ENCODE measurements at regions not wholly inside any gene's neighbourhood (a gene's known extent, or its start where the extent isn't known, plus 50 kb on each side); places are given as distances from the start of the nearest gene placed in this dataset.

DNA sequence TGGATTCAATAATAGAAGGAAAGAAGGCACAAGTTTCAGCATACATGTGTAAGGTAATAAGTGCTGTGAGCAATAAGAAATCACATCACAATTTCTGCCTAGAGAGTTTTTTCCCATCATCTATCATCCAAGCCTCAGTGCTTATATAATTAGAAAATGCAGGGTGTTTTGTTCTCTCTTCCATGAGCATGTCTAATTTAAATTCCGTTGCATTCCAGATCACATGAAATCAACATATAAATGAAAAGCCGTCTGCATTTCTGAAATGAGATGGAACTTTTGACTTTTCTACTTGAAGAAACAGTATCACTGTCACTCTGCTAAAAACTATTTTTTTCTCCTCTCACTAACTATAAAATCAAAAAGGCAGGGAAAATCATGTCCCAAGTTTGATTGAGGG is 74.5 kb upstream of the CD2AP start (continued):
- TF ChIP-seq SREBF2 (IDR thresholded peaks at IDR 0.05; ENCODE audit: low read length): no peak

GRCh38 chr6:47403801-47404200 is 73.8 kb upstream of the CD2AP start:
- in situ Hi-C loops (cut with MboI): no loop called here
- H3K9me3 ChIP-seq (replicated peaks; ENCODE audit: control insufficient read depth, insufficient read depth, low read length): no peaks in the 10 kb centered on the region
- no peak for FAIRE-seq
- POLR2A ChIA-PET: no interaction called here
- CTCF ChIA-PET: interaction anchor here (0.7 to 1.3 kb wide), 3 partner anchors 9 to 377 kb away, joined by 3 to 5 read pairs (median 3); no protein-coding TSS in a partner anchor
- H2AFZ ChIP-seq (ENCODE audit: control insufficient read depth, low read depth, low read length): no peak overlapping the region
- H3K4me1 ChIP-seq (ENCODE audit: control insufficient read depth, insufficient read depth, low read length): no peaks in the 10 kb centered on the region
- 0% methylated on average over 2 of the region's 2 CpGs for WGBS (ENCODE audit: insufficient coverage, insufficient replicate concordance, low lambda C conversion rate, missing lambda C conversion rate)
- no peak for TF ChIP-seq SMC3 (IDR thresholded peaks at IDR 0.05; ENCODE audit: borderline replicate concordance, low read length)
- TF ChIP-seq ZNF217 (IDR thresholded peaks at IDR 0.05): no peak
- TF ChIP-seq, protein P1, sequence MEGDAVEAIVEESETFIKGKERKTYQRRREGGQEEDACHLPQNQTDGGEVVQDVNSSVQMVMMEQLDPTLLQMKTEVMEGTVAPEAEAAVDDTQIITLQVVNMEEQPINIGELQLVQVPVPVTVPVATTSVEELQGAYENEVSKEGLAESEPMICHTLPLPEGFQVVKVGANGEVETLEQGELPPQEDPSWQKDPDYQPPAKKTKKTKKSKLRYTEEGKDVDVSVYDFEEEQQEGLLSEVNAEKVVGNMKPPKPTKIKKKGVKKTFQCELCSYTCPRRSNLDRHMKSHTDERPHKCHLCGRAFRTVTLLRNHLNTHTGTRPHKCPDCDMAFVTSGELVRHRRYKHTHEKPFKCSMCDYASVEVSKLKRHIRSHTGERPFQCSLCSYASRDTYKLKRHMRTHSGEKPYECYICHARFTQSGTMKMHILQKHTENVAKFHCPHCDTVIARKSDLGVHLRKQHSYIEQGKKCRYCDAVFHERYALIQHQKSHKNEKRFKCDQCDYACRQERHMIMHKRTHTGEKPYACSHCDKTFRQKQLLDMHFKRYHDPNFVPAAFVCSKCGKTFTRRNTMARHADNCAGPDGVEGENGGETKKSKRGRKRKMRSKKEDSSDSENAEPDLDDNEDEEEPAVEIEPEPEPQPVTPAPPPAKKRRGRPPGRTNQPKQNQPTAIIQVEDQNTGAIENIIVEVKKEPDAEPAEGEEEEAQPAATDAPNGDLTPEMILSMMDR (IDR thresholded peaks at IDR 0.05 in 2 of 3, conservative IDR thresholded peaks at IDR 0.05 in 1 of 3; ENCODE audit: control insufficient read depth in 2 of 3, extremely low read depth in 1 of 3, insufficient read depth in 1 of 3, low read depth in 3 of 3, low read length in 3 of 3): no peak
- no peak for TF ChIP-seq NRF1 (conservative IDR thresholded peaks at IDR 0.05; ENCODE audit: low read depth, low read length)
- no peak for TF ChIP-seq SKIL (IDR thresholded peaks at IDR 0.05; ENCODE audit: low read depth, poor library complexity, severe bottlenecking)
- no peak for TF ChIP-seq RB1 (IDR thresholded peaks at IDR 0.05; ENCODE audit: borderline replicate concordance)
- no peak for TF ChIP-seq POLR2AphosphoS2 (IDR thresholded peaks at IDR 0.05; ENCODE audit: low read depth, low read length)
- no peak for TF ChIP-seq NFYA (IDR thresholded peaks at IDR 0.05; ENCODE audit: borderline replicate concordance, low read depth, low read length)
- TF ChIP-seq ZNF384 (IDR thresholded peaks at IDR 0.05; ENCODE audit: borderline replicate concordance, low read depth, low read length): no peak
- no peak for TF ChIP-seq SREBF1 (IDR thresholded peaks at IDR 0.05; ENCODE audit: low read length)
- TF ChIP-seq, protein P2, sequence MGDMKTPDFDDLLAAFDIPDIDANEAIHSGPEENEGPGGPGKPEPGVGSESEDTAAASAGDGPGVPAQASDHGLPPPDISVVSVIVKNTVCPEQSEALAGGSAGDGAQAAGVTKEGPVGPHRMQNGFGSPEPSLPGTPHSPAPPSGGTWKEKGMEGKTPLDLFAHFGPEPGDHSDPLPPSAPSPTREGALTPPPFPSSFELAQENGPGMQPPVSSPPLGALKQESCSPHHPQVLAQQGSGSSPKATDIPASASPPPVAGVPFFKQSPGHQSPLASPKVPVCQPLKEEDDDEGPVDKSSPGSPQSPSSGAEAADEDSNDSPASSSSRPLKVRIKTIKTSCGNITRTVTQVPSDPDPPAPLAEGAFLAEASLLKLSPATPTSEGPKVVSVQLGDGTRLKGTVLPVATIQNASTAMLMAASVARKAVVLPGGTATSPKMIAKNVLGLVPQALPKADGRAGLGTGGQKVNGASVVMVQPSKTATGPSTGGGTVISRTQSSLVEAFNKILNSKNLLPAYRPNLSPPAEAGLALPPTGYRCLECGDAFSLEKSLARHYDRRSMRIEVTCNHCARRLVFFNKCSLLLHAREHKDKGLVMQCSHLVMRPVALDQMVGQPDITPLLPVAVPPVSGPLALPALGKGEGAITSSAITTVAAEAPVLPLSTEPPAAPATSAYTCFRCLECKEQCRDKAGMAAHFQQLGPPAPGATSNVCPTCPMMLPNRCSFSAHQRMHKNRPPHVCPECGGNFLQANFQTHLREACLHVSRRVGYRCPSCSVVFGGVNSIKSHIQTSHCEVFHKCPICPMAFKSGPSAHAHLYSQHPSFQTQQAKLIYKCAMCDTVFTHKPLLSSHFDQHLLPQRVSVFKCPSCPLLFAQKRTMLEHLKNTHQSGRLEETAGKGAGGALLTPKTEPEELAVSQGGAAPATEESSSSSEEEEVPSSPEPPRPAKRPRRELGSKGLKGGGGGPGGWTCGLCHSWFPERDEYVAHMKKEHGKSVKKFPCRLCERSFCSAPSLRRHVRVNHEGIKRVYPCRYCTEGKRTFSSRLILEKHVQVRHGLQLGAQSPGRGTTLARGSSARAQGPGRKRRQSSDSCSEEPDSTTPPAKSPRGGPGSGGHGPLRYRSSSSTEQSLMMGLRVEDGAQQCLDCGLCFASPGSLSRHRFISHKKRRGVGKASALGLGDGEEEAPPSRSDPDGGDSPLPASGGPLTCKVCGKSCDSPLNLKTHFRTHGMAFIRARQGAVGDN (IDR thresholded peaks at IDR 0.05): no peak
- TF ChIP-seq TBL1XR1 (IDR thresholded peaks at IDR 0.05; ENCODE audit: low read depth, low read length): no peak
- no peak for DNase-seq (ENCODE audit: low read depth, low spot score)
- no peak overlapping the region for H3K27ac ChIP-seq (ENCODE audit: control insufficient read depth, insufficient read depth)
- no peaks in the 10 kb centered on the region for H3K79me2 ChIP-seq (ENCODE audit: control insufficient read depth, insufficient read depth, low read length)
- no TSS peak for BruUV-seq (replicated peaks)
- no peak for ATAC-seq
- intact Hi-C loops (cut with micrococcal nuclease; ENCODE audit: unreplicated experiment): no loop called here
- no peaks in the 10 kb centered on the region for H3K36me3 ChIP-seq (ENCODE audit: control insufficient read depth in 2 of 2, insufficient read depth in 2 of 2, low read length in 1 of 2)
- H3K9ac ChIP-seq (ENCODE audit: control insufficient read depth, insufficient read depth, low read length): no peak overlapping the region
- H3K4me2 ChIP-seq (ENCODE audit: control insufficient read depth, insufficient read depth): no peak overlapping the region
- no peak overlapping the region for H3K4me3 ChIP-seq
- H3K27me3 ChIP-seq (replicated peaks in 1 of 2; ENCODE audit: control insufficient read depth in 2 of 2, insufficient read depth in 2 of 2, low read length in 1 of 2): no peaks in the 10 kb centered on the region; a peak in 1 of 4 replicates
- no peaks in the 10 kb centered on the region for H4K20me1 ChIP-seq (ENCODE audit: control insufficient read depth, insufficient read depth)
- SMC1A ChIA-PET (ENCODE audit: uncharacterized antibody, unreplicated experiment): interaction anchor here (0.9 to 1.9 kb wide), 2 partner anchors 10 to 228 kb away, joined by 3 to 5 read pairs; no protein-coding TSS in a partner anchor
- RAD21 ChIA-PET (ENCODE audit: unreplicated experiment): no interaction called here
